Neural cell (in vitro differentiated cells): ENCODE measurements at regions not wholly inside any gene's neighbourhood (a gene's known extent, or its start where the extent isn't known, plus 50 kb on each side); places are given as distances from the start of the nearest gene placed in this dataset.

Source experiments
- CTCF ChIP-seq: fragments of 450-650 bp; IDR thresholded peaks from 2 replicates; pipeline ENCODE4 v1.5.1; 2014; ENCODE audit warnings: antibody characterized with exemption, mild to moderate bottlenecking, moderate library complexity; ENCODE audit not compliant: poor library complexity, severe bottlenecking
- REST ChIP-seq: IDR thresholded peaks from 2 replicates; pipeline ENCODE4 v1.6.1; 2012; ENCODE audit warnings: borderline replicate concordance

GRCh38 chr5:125203912-125204311 lies 457.5 kb upstream of the ZNF608 start:
- TF ChIP-seq CTCF: no peak
- no peak for TF ChIP-seq REST
